COR-L47 (cell line): ENCODE measurements at regions not wholly inside any gene's neighbourhood (a gene's known extent, or its start where the extent isn't known, plus 50 kb on each side); places are given as distances from the start of the nearest gene placed in this dataset.

Experiments used
- DNase-seq: peaks from one replicate; lab custom pipeline; 2025; lab: John Stamatoyannopoulos, UW

DNA sequence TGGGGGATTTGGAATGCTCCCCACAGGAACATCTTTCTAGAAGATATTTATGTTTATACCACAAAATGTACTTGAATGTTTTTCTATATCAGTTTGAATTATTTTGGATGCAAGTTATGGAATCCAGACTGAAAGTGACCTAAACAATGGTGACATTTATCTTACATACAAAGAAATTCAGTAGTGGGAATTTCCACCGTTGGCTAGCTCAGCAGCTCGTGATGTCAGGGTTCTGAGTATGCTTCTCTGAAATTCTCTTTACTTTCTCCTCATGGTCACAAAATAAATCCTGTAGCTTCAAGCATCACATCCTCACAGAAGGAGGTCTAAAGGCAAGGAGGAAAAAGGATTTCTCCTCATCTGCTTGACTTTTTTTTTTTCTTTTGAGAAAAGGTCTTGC, 105.3 kb downstream of the AKAIN1 start:
- DNase-seq: no peak

DNA sequence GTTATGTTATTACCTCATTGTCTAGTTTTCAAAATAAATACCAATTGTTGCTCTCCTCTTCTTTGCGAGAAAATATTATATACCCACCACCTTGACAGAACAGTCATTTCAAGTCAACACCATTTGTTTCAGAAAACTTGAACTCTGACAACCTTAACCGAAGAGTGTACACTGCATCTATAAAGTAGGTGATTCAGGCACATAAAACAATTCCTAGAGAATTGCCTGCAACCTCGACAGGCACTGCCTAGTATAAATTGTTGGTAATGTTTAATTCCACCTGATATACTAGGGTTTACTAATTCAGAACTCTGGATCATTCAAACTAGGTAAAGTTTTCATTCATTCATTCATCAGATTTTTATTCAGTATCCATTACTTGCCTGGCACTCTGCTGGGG, 121.8 kb downstream of the AKAIN1 start:
- no peak for DNase-seq

DNA sequence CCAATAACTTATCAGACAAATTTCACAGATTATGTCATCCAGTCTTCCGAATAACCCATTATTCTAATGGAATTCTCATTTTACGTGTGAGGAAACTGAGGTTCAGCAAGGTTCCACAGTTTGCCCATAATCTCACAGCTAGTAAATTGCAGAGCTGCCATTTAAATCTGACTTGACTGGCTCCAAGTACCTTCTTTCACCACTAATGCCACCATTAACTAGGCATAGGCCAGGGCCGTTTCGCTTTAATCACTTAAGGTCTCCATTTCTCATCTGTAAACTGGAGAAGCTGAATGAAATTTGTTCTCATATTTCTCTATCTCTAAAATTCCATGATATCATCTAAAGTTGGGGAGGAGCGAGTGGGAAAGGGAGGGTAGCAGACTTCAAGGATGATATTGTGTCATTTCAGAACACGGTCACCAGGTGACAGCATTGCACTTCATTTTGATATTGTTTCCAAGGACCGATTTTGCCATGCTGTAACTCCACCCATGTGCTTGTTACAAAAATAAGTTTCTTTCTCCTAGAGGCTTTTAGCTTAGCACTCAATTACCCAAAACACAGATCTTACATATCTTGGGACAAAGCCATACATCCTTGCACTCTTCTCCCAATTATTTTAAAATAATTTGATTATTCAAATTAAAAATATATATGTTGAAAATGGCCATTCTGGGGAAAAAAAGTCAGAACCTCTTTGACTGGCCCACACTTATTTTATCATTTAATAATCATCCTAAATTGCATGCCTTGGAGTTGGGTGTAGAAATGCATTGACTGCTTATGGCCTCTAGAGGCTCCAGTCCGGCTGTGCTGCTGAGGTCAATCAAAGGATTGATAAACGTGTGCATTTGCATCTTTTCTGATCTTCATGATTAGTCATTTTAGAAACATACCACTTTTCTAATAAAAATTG, 123.8 kb downstream of the AKAIN1 start:
- DNase-seq: peak; percentile 72

DNA sequence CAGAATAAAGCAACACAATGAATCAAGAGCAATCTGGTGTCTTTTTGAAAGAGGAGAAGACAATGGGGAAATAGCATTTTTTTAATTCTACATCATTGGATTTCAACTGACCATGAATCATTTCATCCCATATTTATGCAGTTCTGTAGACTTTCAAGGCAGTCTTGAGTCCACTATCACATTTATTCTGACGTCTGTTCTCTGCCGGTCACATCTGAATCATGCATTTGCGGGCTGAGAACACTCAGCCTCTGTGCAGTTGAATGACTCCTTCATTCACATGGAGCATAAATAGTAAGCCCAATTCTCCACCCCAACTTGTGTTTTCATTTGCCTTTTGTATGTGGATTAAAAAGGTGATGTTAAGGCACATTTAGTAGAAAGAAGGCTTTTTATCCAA, 128.2 kb downstream of the AKAIN1 start:
- DNase-seq: no peak

DNA sequence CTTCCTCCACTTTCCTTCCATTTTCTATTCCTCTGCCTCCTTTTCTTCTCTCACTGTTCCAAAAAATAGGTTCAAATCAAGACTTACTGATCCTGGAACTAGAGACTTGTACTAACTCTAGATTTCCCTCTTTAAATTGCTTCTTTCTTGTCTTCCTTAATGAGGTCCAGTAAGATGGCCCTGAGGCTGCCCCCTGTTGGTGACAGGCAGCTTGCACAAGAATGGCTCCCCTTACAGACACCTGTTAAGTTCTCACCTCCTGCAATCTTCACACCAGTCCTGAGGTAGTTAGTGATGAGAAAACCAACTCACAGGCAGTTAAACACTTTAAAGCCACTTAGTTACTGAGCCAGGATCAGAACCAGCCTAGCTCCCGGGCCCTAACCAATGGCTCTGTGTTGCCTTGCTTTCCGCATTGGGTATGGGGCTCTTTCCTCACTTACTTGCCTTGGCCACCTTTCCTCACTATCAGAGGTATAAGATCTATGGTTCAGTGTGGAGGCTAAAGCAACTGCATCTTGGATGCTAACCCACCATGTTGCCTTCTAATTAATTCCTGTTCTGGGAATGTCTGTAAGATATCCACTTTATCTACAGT, 130.6 kb downstream of the AKAIN1 start:
- DNase-seq: no peak

DNA sequence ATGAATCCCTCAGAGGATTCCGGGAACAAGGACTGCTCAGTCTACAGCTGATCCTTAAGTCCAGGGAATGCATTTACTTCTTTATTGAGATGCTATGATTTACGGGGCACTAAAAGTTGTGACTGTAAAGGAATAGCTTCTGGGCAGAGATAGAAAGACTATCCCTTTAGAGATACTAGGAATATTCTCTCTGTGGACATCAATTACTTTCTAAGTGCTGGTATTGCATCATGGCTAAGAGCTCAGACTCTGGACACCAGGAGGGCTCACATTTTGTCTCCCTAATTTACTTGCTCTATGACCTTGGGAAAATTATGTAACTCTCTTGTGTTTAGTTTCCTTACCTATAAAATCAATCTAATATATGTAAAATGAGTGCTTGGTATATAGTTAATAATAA, 131.4 kb downstream of the AKAIN1 start:
- DNase-seq: no peak

DNA sequence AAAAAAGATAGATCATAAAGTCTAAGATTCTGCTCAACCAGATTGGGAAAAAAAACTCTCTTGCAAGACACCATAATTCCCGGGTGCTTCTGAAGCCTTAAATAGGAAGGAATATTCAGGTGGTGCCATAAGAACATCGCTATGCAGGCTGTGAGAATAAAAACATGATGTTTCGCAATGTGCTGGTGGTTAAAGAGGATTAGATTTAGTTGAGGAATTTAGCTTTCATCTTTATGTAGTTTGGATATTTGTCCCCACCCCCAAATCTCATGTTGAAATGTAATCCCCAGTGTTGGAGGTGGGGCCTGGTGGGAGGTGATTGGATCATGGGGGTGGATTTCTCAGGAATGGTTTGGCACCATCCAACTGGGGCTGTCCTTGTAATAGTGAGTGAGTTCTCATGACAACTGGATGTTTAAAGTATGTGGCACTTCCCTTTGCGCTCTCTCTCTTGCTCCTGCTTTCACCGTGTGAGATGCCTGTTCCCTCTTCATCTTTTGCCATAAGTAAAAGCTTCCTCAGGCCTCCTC, 132.2 kb downstream of the AKAIN1 start:
- no peak for DNase-seq

DNA sequence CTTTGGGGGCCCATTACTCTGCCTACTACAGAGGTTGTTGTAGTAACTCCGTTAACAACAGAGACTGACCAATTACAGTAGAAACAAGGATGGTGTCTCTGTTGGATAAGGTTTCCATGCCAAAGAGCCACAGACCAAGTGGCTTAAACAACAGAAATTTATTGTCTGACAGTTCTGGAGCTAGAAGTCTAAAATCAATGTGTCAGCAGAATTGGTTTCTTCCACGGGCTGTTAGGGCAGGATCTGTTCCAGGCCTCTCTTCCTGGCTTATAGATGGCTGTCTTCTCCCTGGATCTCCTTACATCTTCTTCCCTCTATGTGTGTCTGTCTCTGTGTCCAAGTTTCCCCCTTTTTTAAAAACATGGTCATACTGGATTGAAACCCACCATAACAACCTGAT, 135.3 kb downstream of the AKAIN1 start:
- DNase-seq: no peak

DNA sequence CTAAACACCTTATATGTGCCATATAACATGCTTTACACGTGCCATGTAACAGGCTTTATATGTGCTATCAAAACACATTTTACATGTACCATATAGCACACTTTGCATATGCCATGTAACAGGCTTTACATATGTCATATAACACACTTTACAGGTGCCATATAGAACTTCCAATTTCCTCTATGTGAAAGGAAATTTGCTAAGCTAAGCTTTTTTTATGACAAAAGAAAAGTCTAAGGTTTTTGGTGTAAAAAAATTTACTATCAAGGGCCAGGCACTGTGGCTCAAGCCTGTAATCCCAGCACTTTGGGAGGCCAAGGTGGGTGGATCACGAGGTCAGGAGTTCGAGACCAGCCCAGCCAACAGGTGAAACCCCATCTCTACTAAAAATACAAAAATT, 136.5 kb downstream of the AKAIN1 start:
- no peak for DNase-seq

DNA sequence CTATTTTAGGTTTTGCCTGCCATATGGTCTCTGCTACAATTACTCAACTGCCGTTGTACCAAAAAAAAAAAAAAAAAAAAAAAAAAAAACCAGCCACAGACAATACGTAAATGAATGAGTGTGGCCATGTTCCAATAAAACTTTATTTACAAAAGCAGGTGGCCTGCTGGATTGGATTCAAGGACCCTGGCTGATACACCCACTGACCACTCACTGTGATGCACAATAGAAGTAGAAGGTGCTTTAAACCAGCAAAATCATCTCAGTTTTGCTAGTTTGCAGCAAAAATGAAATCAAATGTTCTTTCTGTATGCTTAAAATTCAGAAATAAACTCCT, 137.4 kb downstream of the AKAIN1 start:
- DNase-seq: no peak

DNA sequence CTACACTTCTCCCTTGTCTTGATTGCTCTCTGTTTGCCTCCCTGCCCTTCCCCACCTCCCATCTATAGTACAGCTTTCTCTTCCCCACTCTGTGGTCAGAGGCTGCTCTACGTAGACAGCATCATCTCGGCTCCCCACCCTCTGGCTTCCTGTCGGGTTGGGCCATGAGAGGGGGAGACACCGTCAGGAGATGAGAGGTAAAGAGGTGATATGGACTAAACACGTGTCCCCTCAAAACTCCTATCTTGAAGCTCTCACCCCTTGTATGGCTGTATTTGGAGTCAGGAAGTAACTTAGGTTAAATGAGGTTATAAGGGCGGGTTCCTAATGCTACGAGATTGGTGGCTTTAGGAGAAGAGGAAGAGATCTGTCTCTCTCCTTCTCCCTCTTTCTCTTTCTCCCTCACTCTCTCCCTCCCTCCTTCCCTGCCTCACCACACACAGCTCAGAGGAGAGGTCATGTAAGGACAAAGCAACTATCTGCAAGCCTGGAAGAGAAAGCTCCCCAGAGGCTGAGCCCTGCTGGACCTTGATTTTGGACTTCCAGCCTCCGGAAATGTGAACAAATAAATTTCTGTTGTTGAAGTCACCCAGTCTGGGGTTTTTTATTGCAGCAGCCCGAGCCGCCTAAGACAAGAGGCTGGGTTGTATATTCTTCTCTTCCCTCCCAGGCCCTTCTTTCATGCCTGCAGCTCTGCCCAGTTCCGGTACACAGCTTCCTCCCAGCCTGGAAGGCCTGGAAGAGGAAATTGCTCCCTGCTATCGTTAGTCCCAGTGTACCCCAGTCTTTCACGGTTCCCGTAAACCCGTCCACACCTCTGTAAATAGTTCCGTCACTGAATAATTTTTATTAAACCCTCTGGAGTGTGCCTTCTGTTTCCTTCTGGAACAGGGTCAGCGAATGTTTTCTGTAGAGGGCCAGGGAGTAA, 138.0 kb downstream of the AKAIN1 start:
- DNase-seq: no peak

DNA sequence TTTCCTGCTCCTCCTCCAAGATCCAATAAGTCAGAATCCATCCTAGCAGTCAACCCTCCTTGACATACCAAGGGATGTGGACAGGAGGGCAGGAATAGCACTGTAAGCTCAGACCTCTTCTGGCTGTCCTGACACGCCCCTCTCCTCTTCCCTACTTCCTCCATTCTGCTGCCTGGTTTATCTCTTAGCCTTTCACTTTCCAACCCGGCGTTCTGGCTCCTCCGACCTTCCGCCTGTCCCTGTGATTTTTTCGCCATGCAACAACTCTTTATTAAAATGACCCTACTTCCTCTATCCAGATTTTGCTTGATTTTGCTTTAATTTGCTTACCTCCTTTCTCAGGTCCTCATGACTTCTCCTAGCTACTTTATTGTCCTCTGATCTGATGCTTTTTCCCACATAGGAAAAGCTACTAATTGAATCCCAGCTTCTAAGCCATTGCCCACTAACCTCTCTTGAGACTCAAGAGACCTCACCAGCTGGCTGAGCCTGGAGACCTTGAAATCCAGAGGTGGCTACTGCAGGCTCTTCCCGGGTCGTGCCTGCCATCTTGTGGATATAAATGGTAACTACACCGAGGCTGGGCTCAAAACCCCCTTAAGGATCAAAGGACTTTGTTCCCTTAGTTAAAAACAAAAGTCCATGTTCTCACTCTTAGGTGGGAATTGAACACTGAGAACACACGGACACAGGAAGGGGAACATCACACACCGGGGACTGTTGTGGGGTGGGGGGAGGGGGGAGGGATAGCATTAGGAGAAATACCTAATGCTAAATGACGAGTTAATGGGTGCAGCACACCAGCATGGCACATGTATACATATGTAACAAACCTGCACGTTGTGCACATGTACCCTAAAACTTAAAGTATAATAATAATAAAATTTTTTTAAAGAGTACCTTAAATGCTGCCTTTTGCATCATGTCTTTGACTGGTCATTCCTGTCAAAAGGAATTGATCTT, 139.4 kb downstream of the AKAIN1 start:
- DNase-seq: peak; percentile 44

DNA sequence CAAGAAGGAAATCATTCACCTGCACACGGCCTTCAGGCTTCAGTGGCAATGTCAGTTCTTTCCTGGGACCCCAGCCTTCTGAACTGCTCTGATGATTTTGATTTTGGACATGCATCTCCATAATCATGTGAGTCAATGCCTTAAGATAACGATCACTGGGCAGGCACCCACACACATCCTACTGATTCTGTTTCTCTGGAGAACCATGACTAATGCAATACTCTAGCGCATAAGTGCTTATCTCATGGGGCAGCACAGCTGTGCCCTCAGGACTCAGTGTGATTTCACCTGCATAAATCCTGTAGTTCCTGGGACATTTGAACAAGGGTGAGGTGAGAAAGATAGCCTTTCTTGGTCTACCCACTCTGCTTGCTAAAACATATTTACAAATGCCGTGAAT, 144.6 kb downstream of the AKAIN1 start:
- no peak for DNase-seq

DNA sequence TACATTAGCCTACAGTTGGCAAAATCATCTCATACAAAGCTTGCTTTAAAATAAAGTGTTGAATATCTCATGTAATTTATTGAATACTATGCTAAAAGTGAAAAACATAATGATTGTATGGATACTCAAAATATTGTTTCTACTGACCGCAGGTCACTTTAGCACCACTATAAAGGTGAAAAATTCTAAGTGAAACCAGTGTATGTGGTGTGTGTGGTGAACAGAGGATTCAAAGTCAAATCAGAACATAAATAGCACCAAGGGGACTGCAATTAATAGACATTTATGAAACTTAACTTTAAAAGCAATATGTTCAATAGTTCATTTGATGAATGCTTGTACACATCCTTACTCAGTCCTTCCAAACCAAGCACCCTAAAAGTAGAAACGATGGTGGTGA, 145.8 kb downstream of the AKAIN1 start:
- no peak for DNase-seq

DNA sequence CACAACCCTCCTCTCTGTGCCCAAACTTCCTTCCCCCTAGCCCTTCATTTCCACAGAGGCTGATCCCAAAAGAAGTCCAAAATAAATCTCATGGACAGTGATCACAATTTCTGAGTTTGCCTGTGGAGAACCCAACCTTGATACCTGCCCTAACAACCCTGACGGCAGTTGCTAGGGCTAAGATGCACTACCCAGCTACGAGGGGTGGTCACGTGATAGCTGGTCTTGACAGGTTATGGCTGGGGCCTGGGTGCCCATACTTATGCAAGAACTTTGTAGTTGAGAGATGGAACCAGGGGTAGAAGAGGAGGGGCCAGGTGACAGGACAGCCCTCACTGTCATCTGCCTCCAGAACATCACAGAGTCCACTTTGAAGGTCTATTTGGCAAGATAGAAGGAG, 147.9 kb downstream of the AKAIN1 start:
- no peak for DNase-seq

DNA sequence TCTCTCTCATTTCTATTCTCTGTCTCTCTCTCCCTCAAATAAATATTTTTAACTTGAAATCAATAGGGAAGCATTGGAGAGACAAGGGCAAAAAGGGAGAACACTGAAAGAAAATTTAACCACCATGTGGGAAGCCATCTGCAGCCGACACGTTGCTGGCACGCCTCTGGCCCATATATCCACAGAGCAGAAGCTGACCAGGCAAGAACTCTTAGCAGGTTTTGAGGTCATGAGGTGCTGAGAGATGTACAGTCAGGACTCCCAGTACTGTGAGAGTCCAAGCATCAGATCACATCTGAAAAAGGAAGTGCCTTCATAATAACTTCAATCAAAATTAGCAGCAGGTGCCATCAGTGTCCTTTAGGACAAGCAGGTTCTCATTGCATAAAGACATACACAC, 156.6 kb downstream of the AKAIN1 start:
- DNase-seq: no peak

DNA sequence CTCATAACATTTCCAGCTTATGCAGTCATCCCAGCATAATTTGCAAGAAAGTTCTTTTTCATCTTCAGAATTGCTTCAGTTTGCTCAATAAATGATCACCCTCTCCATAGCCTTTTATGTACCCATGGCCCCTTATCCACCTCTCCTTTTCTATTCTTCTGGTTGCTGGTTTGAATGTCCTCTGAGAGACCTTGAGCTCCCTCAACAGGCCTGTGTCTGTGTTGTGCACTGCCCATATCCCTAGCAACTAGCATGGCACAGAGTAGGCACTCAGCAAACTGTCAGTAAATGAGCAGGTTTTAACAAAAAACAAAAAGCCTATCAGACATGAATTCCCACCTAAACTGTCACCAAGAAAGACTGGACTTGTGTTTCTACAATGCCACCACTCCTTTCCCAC, 160.5 kb downstream of the AKAIN1 start:
- DNase-seq: no peak

DNA sequence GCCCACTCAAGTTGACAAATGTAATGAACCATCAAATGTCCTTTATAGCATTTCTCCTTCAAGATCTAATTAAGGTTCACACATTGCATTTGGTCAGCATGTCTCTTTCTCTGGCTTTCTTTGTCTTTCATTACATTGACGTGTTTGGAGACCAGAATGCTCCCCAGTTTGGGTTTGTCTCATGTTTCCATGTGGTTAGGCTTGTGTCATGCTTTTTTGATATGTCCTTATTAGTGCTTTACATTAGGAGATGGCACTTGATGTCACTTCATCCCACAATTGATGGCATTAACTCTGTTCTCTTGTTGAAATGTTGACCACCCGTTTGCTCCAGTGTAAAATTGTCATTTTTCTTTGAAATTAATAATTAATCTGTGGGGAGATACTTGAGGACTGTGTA, 165.8 kb downstream of the AKAIN1 start:
- no peak for DNase-seq

DNA sequence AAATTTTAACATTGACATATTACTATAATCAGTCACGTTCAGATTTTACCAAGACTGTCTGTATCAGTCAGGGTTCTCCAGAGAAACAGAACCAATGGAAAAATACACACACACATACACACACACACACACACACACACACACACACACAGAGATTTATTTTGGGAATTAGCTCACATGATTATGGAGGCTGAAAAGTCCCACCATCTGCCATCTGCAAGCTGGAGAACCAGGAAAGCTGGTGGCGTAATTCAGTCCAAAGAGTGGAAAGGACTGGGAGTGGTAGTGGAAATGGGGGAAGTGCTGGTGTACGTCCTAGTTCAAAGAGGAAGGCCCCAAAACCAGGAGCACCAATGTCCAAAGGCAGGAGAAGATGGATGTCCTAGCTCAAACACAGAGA, 166.4 kb downstream of the AKAIN1 start:
- DNase-seq: no peak

DNA sequence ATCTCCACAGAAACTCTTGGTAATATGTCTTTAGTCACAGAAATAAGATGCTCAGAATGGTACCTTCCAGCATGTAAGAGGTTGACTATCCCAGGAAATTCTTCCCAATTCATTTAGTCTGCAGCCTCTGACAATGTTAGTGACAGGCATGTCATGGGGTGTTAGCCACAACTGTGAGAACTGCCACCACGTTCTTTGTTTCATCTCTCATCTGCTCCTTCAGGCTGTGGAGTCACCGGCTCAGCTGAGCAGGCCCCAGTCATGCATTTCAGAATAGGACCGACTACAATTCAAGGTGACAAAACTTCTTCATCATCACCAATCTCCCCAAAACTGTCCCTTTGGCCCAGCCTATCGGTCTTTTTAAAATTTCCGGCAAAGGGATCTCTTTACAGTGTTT, 167.5 kb downstream of the AKAIN1 start:
- no peak for DNase-seq

DNA sequence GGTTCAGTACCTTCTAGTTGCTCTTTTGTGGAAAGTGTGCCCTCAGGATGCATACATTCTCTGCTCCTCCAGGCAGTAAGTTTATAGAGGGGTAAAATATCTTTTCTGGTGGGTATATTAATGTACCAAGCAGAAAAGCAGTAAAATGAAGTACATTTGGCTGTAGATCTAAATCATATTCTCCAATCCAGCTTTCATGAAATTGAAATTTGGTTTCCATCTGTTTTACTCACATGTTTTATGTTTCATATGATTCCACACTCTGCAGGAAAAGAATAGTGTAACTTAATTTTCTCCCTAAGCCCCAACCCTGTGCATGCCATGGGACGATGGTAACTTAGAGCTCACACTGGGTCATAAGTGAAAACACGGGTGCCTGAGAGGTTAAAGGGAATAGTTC, 172.3 kb downstream of the AKAIN1 start:
- DNase-seq: no peak
